MM.1S (cell line): ENCODE measurements at regions not wholly inside any gene's neighbourhood (a gene's known extent, or its start where the extent isn't known, plus 50 kb on each side); places are given as distances from the start of the nearest gene placed in this dataset.

ENCODE experiments used
- DNase-seq: peaks from one replicate; pipeline ENCODE4 v3.0.0-alpha.2; 2015
- H2AFZ ChIP-seq: fragments of 300-600 bp; sonication (generic); 2 replicates; pipeline ENCODE4 v1.6.0; 2016; ENCODE audit warnings: antibody characterized with exemption, low read length
- H3F3A ChIP-seq: fragments of 300-600 bp; sonication (generic); 2 replicates; pipeline ENCODE4 v1.6.1; 2016; ENCODE audit warnings: mild to moderate bottlenecking, antibody characterized with exemption, low read length, moderate library complexity, mixed read lengths; ENCODE audit not compliant: insufficient read depth
- H3K27ac ChIP-seq: fragments of 300-600 bp; sonication (generic); 2 replicates; pipeline ENCODE4 v1.5.1; 2016; ENCODE audit warnings: mild to moderate bottlenecking, low read length
- H3K27me3 ChIP-seq: fragments of 300-600 bp; sonication (generic); replicated peaks from 2 replicates; pipeline ENCODE4 v1.6.0; 2016; ENCODE audit warnings: low read length; ENCODE audit not compliant: insufficient read depth
- H3K36me3 ChIP-seq: fragments of 300-600 bp; sonication (generic); replicated peaks from 2 replicates; pipeline ENCODE4 v1.6.1; 2016; ENCODE audit warnings: mild to moderate bottlenecking, low read length, mixed read lengths; ENCODE audit not compliant: insufficient read depth
- H3K4me1 ChIP-seq: fragments of 300-600 bp; sonication (generic); 2 replicates; pipeline ENCODE4 v1.6.1; 2016; ENCODE audit warnings: low read length, mixed read lengths
- H3K4me2 ChIP-seq: fragments of 300-600 bp; sonication (generic); 2 replicates; pipeline ENCODE4 v1.6.0; 2016; ENCODE audit warnings: low read depth, low read length
- H3K4me3 ChIP-seq: fragments of 300-600 bp; sonication (generic); 2 replicates; pipeline ENCODE4 v1.5.1; 2016; ENCODE audit warnings: low read length, mixed read lengths
- H3K79me2 ChIP-seq: fragments of 300-600 bp; sonication (generic); 2 replicates; pipeline ENCODE4 v1.6.1; 2016; ENCODE audit warnings: mixed run types, low read length, mixed read lengths
- H3K9ac ChIP-seq: fragments of 300-600 bp; sonication (generic); 2 replicates; pipeline ENCODE4 v1.6.1; 2016; ENCODE audit warnings: low read length, mixed read lengths
- H3K9me2 ChIP-seq: fragments of 300-600 bp; sonication (generic); replicated peaks from 2 replicates; pipeline ENCODE4 v1.6.1; 2016; ENCODE audit warnings: mild to moderate bottlenecking, low read length, mixed read lengths; ENCODE audit not compliant: insufficient read depth
- H3K9me3 ChIP-seq: fragments of 300-600 bp; sonication (generic); replicated peaks from 2 replicates; pipeline ENCODE4 v1.6.1; 2016; ENCODE audit warnings: mild to moderate bottlenecking, low read length, mixed read lengths; ENCODE audit not compliant: insufficient read depth
- H4K20me1 ChIP-seq: fragments of 300-600 bp; sonication (generic); 2 replicates; pipeline ENCODE4 v1.6.1; 2016; ENCODE audit warnings: mild to moderate bottlenecking, low read length, moderate library complexity, mixed read lengths; ENCODE audit not compliant: insufficient read depth
- CTCF ChIP-seq: fragments of 300-600 bp; sonication (generic); IDR thresholded peaks from 2 replicates; pipeline ENCODE4 v1.5.1; 2016; ENCODE audit warnings: antibody characterized with exemption, low read length, mixed read lengths
- EZH2 ChIP-seq: fragments of 300-600 bp; sonication (generic); optimal IDR thresholded peaks from 2 replicates; pipeline ENCODE3; 2017; ENCODE audit warnings: low read depth, mild to moderate bottlenecking, antibody characterized with exemption, low read length, mixed read lengths
- EZH2phosphoT487 ChIP-seq: fragments of 300-600 bp; sonication (generic); IDR thresholded peaks from 2 replicates; pipeline ENCODE4 v1.6.1; 2018; ENCODE audit warnings: antibody characterized with exemption, low read length

- no peaks in the 10 kb centered on the region for H4K20me1 ChIP-seq
- H3K27ac ChIP-seq, result no peak overlapping the region
- no peak overlapping the region for H3K4me3 ChIP-seq
- TF ChIP-seq EZH2phosphoT487 (no peak), CTCF (no peak), EZH2 (no peak)
- H3K36me3 ChIP-seq, result no peaks in the 10 kb centered on the region
- H3K27me3 ChIP-seq, result no peaks in the 10 kb centered on the region
- H3K9ac ChIP-seq, result no peak overlapping the region
- no peak for DNase-seq
- no peaks in the 10 kb centered on the region for H3K9me3 ChIP-seq
- H3K4me2 ChIP-seq, result no peak overlapping the region
- no peaks in the 10 kb centered on the region for H3K9me2 ChIP-seq
- no peaks in the 10 kb centered on the region for H3K4me1 ChIP-seq
- no peaks in the 10 kb centered on the region for H3F3A ChIP-seq
- H3K79me2 ChIP-seq, result no peaks in the 10 kb centered on the region
- H2AFZ ChIP-seq, result no peak overlapping the region
Measured at GRCh38 chr1:216805233-216805632, 82.0 kb upstream of the ESRRG start.

- no peak overlapping the region for H2AFZ ChIP-seq
- no peaks in the 10 kb centered on the region for H3K36me3 ChIP-seq
- no peak for TF ChIP-seq CTCF
- no peak for DNase-seq
- no peaks in the 10 kb centered on the region for H3K4me1 ChIP-seq
- no peaks in the 10 kb centered on the region for H3K79me2 ChIP-seq
- no peak overlapping the region for H3K4me3 ChIP-seq
- H4K20me1 ChIP-seq, result no peaks in the 10 kb centered on the region
- H3K4me2 ChIP-seq, result no peak overlapping the region
- no peaks in the 10 kb centered on the region for H3K9me2 ChIP-seq
- H3K9ac ChIP-seq, result no peak overlapping the region
- no peaks in the 10 kb centered on the region for H3F3A ChIP-seq
- H3K27ac ChIP-seq, result no peak overlapping the region
- no peaks in the 10 kb centered on the region for H3K9me3 ChIP-seq
- H3K27me3 ChIP-seq, result no peaks in the 10 kb centered on the region
Measured at GRCh38 chr1:216804111-216804510, 80.9 kb upstream of the ESRRG start.

GRCh38 chr1:216794586-216794985, 71.4 kb upstream of the ESRRG start:
- no peak overlapping the region for H2AFZ ChIP-seq
- no peaks in the 10 kb centered on the region for H3K79me2 ChIP-seq
- no peaks in the 10 kb centered on the region for H3K9me3 ChIP-seq
- no peaks in the 10 kb centered on the region for H4K20me1 ChIP-seq
- no peak overlapping the region for H3K4me3 ChIP-seq
- no peak for TF ChIP-seq EZH2phosphoT487
- TF ChIP-seq EZH2, result no peak
- TF ChIP-seq CTCF, result no peak
- H3K4me1 ChIP-seq, result no peaks in the 10 kb centered on the region
- H3F3A ChIP-seq, result no peaks in the 10 kb centered on the region
- no peak overlapping the region for H3K27ac ChIP-seq
- no peaks in the 10 kb centered on the region for H3K9me2 ChIP-seq
- H3K9ac ChIP-seq, result no peak overlapping the region
- H3K4me2 ChIP-seq, result no peak overlapping the region
- no peaks in the 10 kb centered on the region for H3K27me3 ChIP-seq
- no peak for DNase-seq
- no peaks in the 10 kb centered on the region for H3K36me3 ChIP-seq

GRCh38 chr1:216793973-216794372, 70.7 kb upstream of the ESRRG start:
- H3K4me3 ChIP-seq, result no peak overlapping the region
- H3K27me3 ChIP-seq, result no peaks in the 10 kb centered on the region
- H3K79me2 ChIP-seq, result no peaks in the 10 kb centered on the region
- H3F3A ChIP-seq, result no peaks in the 10 kb centered on the region
- H2AFZ ChIP-seq, result no peak overlapping the region
- TF ChIP-seq EZH2 (no peak), CTCF (no peak), EZH2phosphoT487 (no peak)
- H3K27ac ChIP-seq, result no peak overlapping the region
- H3K4me1 ChIP-seq, result no peaks in the 10 kb centered on the region
- no peaks in the 10 kb centered on the region for H3K9me3 ChIP-seq
- no peaks in the 10 kb centered on the region for H3K9me2 ChIP-seq
- no peak overlapping the region for H3K4me2 ChIP-seq
- no peaks in the 10 kb centered on the region for H4K20me1 ChIP-seq
- no peaks in the 10 kb centered on the region for H3K36me3 ChIP-seq
- H3K9ac ChIP-seq, result no peak overlapping the region
- no peak for DNase-seq
